ENCODE measurements at regions not wholly inside any gene's neighbourhood (a gene's known extent, or its start where the extent isn't known, plus 50 kb on each side); places are given as distances from the start of the nearest gene placed in this dataset.

DNA sequence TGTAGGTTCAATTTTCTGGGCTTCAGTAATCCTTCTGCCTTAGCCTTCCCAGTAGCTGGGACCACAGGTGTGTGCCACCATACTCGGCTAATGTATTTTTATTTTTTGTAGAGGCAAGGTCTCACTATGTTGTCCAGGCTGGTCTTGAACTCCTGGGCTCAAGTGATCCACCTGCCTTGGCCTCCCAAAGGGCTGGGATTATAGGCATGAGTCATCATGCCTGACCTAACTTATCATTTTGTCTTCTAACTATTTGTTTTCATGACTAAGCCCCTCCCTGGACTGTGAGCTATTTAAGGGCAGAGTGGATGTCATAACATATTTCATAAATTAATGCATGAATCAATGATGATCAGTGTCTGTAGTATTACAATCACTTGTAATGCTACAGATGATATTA is 56.1 kb upstream of the PIAS1 start (continued):
- TF ChIP-seq ZNF18 (tag by site-specific recombination; IDR thresholded peaks at IDR 0.05) (no peak), AEBP2 (tag by site-specific recombination; IDR thresholded peaks at IDR 0.05; ENCODE audit: borderline replicate concordance) (no peak), ZNF660 (tag by site-specific recombination; IDR thresholded peaks at IDR 0.05) (no peak), ZNF274 (IDR thresholded peaks at IDR 0.05; ENCODE audit: low read length) (no peak), ZNF274 (tag by site-specific recombination; IDR thresholded peaks at IDR 0.05; ENCODE audit: borderline replicate concordance) (no peak), ZNF23 (tag by site-specific recombination; IDR thresholded peaks at IDR 0.05; ENCODE audit: borderline replicate concordance) (no peak), ZNF501 (tag by site-specific recombination; IDR thresholded peaks at IDR 0.05) (0 out of 2 replicates have a peak, but pooled peaks have one; percentile 9), ZEB2 (tag by site-specific recombination; IDR thresholded peaks at IDR 0.05) (0 out of 2 replicates have a peak, but pooled peaks have one; percentile 38), ZNF629 (tag by site-specific recombination; IDR thresholded peaks at IDR 0.05) (peak; percentile 68), ZNF670 (tag by site-specific recombination; IDR thresholded peaks at IDR 0.05; ENCODE audit: low read depth) (no peak), ZNF398 (tag by site-specific recombination; IDR thresholded peaks at IDR 0.05) (no peak), SP7 (tag by site-specific recombination; IDR thresholded peaks at IDR 0.05) (peak; percentile 81), ZNF311 (tag by site-specific recombination; IDR thresholded peaks at IDR 0.05; ENCODE audit: borderline replicate concordance) (no peak), ZFP3 (tag by site-specific recombination; IDR thresholded peaks at IDR 0.05; ENCODE audit: low read depth) (no peak), ZNF645 (tag by site-specific recombination; IDR thresholded peaks at IDR 0.05) (no peak), ZNF19 (tag by site-specific recombination; IDR thresholded peaks at IDR 0.05; ENCODE audit: low read depth) (no peak), BCL11A (tag by site-specific recombination; IDR thresholded peaks at IDR 0.05; ENCODE audit: low read depth) (0 out of 2 replicates have a peak, but pooled peaks have one; percentile 62), ZNF146 (tag by site-specific recombination; IDR thresholded peaks at IDR 0.05) (no peak), ZNF692 (tag by site-specific recombination; IDR thresholded peaks at IDR 0.05) (no peak), ZNF785 (tag by site-specific recombination; IDR thresholded peaks at IDR 0.05) (no peak), KLF9 (tag by site-specific recombination; IDR thresholded peaks at IDR 0.05; ENCODE audit: low read depth) (no peak), ZNF394 (tag by site-specific recombination; IDR thresholded peaks at IDR 0.05; ENCODE audit: borderline replicate concordance) (no peak), ZNF112 (tag by site-specific recombination; IDR thresholded peaks at IDR 0.05) (no peak), INSM2 (tag by site-specific recombination; IDR thresholded peaks at IDR 0.05) (peak; percentile 45; the same call in 1 of the 2 replicates), ZNF138 (tag by site-specific recombination; IDR thresholded peaks at IDR 0.05; ENCODE audit: borderline replicate concordance) (no peak)
- TF ChIP-seq, protein P1, sequence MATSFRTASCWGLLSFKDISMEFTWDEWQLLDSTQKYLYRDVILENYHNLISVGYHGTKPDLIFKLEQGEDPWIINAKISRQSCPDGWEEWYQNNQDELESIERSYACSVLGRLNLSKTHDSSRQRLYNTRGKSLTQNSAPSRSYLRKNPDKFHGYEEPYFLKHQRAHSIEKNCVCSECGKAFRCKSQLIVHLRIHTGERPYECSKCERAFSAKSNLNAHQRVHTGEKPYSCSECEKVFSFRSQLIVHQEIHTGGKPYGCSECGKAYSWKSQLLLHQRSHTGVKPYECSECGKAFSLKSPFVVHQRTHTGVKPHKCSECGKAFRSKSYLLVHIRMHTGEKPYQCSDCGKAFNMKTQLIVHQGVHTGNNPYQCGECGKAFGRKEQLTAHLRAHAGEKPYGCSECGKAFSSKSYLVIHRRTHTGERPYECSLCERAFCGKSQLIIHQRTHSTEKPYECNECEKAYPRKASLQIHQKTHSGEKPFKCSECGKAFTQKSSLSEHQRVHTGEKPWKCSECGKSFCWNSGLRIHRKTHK (tag by site-specific recombination; IDR thresholded peaks at IDR 0.05) = no peak
- TF ChIP-seq, protein P2, sequence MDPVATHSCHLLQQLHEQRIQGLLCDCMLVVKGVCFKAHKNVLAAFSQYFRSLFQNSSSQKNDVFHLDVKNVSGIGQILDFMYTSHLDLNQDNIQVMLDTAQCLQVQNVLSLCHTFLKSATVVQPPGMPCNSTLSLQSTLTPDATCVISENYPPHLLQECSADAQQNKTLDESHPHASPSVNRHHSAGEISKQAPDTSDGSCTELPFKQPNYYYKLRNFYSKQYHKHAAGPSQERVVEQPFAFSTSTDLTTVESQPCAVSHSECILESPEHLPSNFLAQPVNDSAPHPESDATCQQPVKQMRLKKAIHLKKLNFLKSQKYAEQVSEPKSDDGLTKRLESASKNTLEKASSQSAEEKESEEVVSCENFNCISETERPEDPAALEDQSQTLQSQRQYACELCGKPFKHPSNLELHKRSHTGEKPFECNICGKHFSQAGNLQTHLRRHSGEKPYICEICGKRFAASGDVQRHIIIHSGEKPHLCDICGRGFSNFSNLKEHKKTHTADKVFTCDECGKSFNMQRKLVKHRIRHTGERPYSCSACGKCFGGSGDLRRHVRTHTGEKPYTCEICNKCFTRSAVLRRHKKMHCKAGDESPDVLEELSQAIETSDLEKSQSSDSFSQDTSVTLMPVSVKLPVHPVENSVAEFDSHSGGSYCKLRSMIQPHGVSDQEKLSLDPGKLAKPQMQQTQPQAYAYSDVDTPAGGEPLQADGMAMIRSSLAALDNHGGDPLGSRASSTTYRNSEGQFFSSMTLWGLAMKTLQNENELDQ (tag by site-specific recombination; IDR thresholded peaks at IDR 0.05; ENCODE audit: low read depth) = no peak

Data from HEK293 (cell line).